GM12878 (cell line): ENCODE measurements at regions not wholly inside any gene's neighbourhood (a gene's known extent, or its start where the extent isn't known, plus 50 kb on each side); places are given as distances from the start of the nearest gene placed in this dataset.

ENCODE experiments used
- ATAC-seq: fragments of 200-7000 bp; cut with Tn5 transposase; 3 replicates; pipeline ENCODE4 v1.9.1; 2020; ENCODE audit warnings: mild to moderate bottlenecking, moderate library complexity
- BruUV-seq: library from RNA; stranded (reverse); fragments of 400-500 nt; replicated peaks from 2 replicates; lab custom pipeline; 2021; lab: Mats Ljungman, UMichigan
- CTCF ChIA-PET: fragments of 300-600 bp; sonication (Branson Sonifier 250); formaldehyde crosslinking; extraction: SDS; loops from one replicate; lab custom pipeline; 2021; ENCODE audit warnings: inconsistent platforms; lab: Yijun Ruan, JAX
- POLR2A ChIA-PET: fragments of 350-600 bp; formaldehyde crosslinking; extraction: SDS; loops from one replicate; lab custom pipeline; 2021; ENCODE audit warnings: inconsistent platforms; lab: Charles Lee
- RAD21 ChIA-PET: fragments of 300-600 bp; sonication (Branson Sonifier 250); formaldehyde crosslinking; loops from one replicate; lab custom pipeline; 2023; ENCODE audit warnings: antibody characterized with exemption; ENCODE audit not compliant: unreplicated experiment; lab: Charles Lee
- SMC1A ChIA-PET: fragments of 300-600 bp; sonication (Branson Sonifier 250); formaldehyde crosslinking; loops from one replicate; lab custom pipeline; 2023; ENCODE audit not compliant: unreplicated experiment, uncharacterized antibody; lab: Charles Lee
- DNase-seq: peaks from one replicate; pipeline ENCODE4 v3.0.0-alpha.2; 2011; ENCODE audit warnings: low read depth, low spot score
- FAIRE-seq: peaks from 3 replicates; lab custom pipeline; 2011; peaks lifted over from hg19 to GRCh38; lab: Jason Lieb, UNC
- H2AFZ ChIP-seq: 2 replicates; pipeline ENCODE4 v1.6.0; 2011; ENCODE audit warnings: low read depth, low read length, control low read depth; ENCODE audit not compliant: control insufficient read depth
- H3K27ac ChIP-seq: 2 replicates; pipeline ENCODE4 v1.5.1; 2011; ENCODE audit warnings: control low read depth; ENCODE audit not compliant: control insufficient read depth, insufficient read depth
- H3K27me3 ChIP-seq, 2 experiments: replicated peaks in 1 of 2; 2 replicates each; pipeline versions ENCODE4 v1.6.0 to v1.6.1; 2011; ENCODE audit warnings: low read length in 1 of 2; ENCODE audit not compliant: control insufficient read depth in 2 of 2, insufficient read depth in 2 of 2
- H3K36me3 ChIP-seq, 2 experiments: 2 replicates each; pipeline ENCODE4 v1.5.1; 2011; ENCODE audit warnings: low read length in 1 of 2; ENCODE audit not compliant: control insufficient read depth in 2 of 2, insufficient read depth in 2 of 2
- H3K4me1 ChIP-seq: 2 replicates; pipeline ENCODE4 v1.6.1; 2011; ENCODE audit warnings: mild to moderate bottlenecking, low read length, moderate library complexity, mixed read lengths; ENCODE audit not compliant: control insufficient read depth, insufficient read depth
- H3K4me2 ChIP-seq: 2 replicates; pipeline ENCODE4 v1.6.0; 2011; ENCODE audit warnings: control low read depth; ENCODE audit not compliant: control insufficient read depth, insufficient read depth
- H3K4me3 ChIP-seq: fragments of 200-600 bp; sonication (generic); 2 replicates; pipeline ENCODE4 v1.5.1; 2016
- H3K79me2 ChIP-seq: 2 replicates; pipeline ENCODE4 v1.6.0; 2011; ENCODE audit warnings: low read length; ENCODE audit not compliant: control insufficient read depth, insufficient read depth
- H3K9ac ChIP-seq: 2 replicates; pipeline ENCODE4 v1.8.0; 2011; ENCODE audit warnings: low read length, control low read depth, mixed read lengths; ENCODE audit not compliant: control insufficient read depth, insufficient read depth
- H3K9me3 ChIP-seq: replicated peaks from 3 replicates; pipeline ENCODE4 v1.5.1; 2011; ENCODE audit warnings: mild to moderate bottlenecking, low read length; ENCODE audit not compliant: control insufficient read depth, insufficient read depth
- H4K20me1 ChIP-seq: 2 replicates; pipeline ENCODE4 v1.6.0; 2011; ENCODE audit not compliant: control insufficient read depth, insufficient read depth
- BCL3 ChIP-seq: IDR thresholded peaks from 2 replicates; pipeline ENCODE4 v1.6.1; 2011; ENCODE audit warnings: borderline replicate concordance, low read depth, mild to moderate bottlenecking, moderate library complexity, low read length; ENCODE audit not compliant: insufficient read depth, poor library complexity, severe bottlenecking
- CBX5 ChIP-seq: sonication (generic); IDR thresholded peaks from 2 replicates; pipeline ENCODE4 v1.6.1; 2016; ENCODE audit warnings: low read depth, moderate library complexity, mild to moderate bottlenecking, inconsistent platforms
- CREB1 ChIP-seq: IDR thresholded peaks from 2 replicates; pipeline ENCODE4 v1.6.1; 2012; ENCODE audit warnings: low read depth, mild to moderate bottlenecking, inconsistent platforms
- HCFC1 ChIP-seq: fragments of 150-350 bp; IDR thresholded peaks from 2 replicates; pipeline ENCODE4 v1.6.1; 2014; ENCODE audit warnings: low read length
- IKZF2 ChIP-seq, 2 experiments: fragments of 450-650 bp; IDR thresholded peaks; 2 replicates each; pipeline ENCODE4 v1.6.1; 2017; ENCODE audit warnings: mild to moderate bottlenecking in 2 of 2, moderate library complexity in 2 of 2
- KDM1A ChIP-seq: fragments of 200-600 bp; sonication (generic); IDR thresholded peaks from 2 replicates; pipeline ENCODE4 v1.6.1; 2016; ENCODE audit warnings: borderline replicate concordance
- MTA2 ChIP-seq: fragments of 450-650 bp; IDR thresholded peaks from 2 replicates; pipeline ENCODE4 v1.6.1; 2016; ENCODE audit warnings: low read depth, mild to moderate bottlenecking, moderate library complexity
- NBN ChIP-seq: fragments of 450-650 bp; IDR thresholded peaks from 2 replicates; pipeline ENCODE4 v1.6.1; 2016
- NFYB ChIP-seq: IDR thresholded peaks from 2 replicates; pipeline ENCODE4 v1.6.1; 2011; ENCODE audit warnings: low read depth, mild to moderate bottlenecking, low read length, improper control_type of control experiment, moderate library complexity; ENCODE audit not compliant: insufficient read depth
- PML ChIP-seq: IDR thresholded peaks from 2 replicates; pipeline ENCODE4 v1.6.1; 2012; ENCODE audit warnings: low read length, inconsistent platforms
- REST ChIP-seq: IDR thresholded peaks from 2 replicates; pipeline ENCODE4 v1.6.1; 2012; ENCODE audit warnings: mild to moderate bottlenecking, low read depth, low read length
- SIX5 ChIP-seq: IDR thresholded peaks from 2 replicates; pipeline ENCODE4 v1.6.1; 2011; ENCODE audit warnings: mild to moderate bottlenecking, low read depth, low read length, moderate library complexity; ENCODE audit not compliant: severe bottlenecking
- TCF7 ChIP-seq: IDR thresholded peaks from 2 replicates; pipeline ENCODE4 v1.6.1; 2014; ENCODE audit warnings: antibody characterized with exemption, borderline replicate concordance
- WGBS: methylation state at CpG from one replicate; pipeline ENCODE4 v1.1.6; 2016; ENCODE audit warnings: low lambda C conversion rate; ENCODE audit not compliant: insufficient replicate concordance, insufficient coverage; ENCODE audit errors: missing lambda C conversion rate; 5-methylcytosine and 5-hydroxymethylcytosine counted together
- in situ Hi-C: fragments of 300-500 bp; cut with MboI; formaldehyde crosslinking; loops from 9 replicates; pipeline ENCODE4 v1.14.3; 2018; ENCODE audit warnings: mixed read lengths
- intact Hi-C: fragments of 100-400 bp; cut with micrococcal nuclease; formaldehyde crosslinking; loops from one replicate; pipeline ENCODE4 v1.14.2; 2022; ENCODE audit not compliant: unreplicated experiment

- no peaks in the 10 kb centered on the region for H3K4me1 ChIP-seq
- SMC1A ChIA-PET: no interaction called here
- CTCF ChIA-PET: no interaction called here
- H3K4me2 ChIP-seq: no peak overlapping the region
- WGBS: 44% methylated on average over 11 of the region's 11 CpGs
- FAIRE-seq (no peak), DNase-seq (no peak), ATAC-seq (no peak)
- no peak overlapping the region for H2AFZ ChIP-seq
- POLR2A ChIA-PET: no interaction called here
- H3K9ac ChIP-seq: no peak overlapping the region
- in situ Hi-C loops: no loop called here
- BruUV-seq: no TSS peak
- no peak overlapping the region for H3K27ac ChIP-seq
- no peaks in the 10 kb centered on the region for H3K9me3 ChIP-seq
- intact Hi-C loops: no loop called here
- H3K79me2 ChIP-seq: no peaks in the 10 kb centered on the region
- TF ChIP-seq SIX5: no peak
- RAD21 ChIA-PET: no interaction called here
- H3K36me3 ChIP-seq: no peaks in the 10 kb centered on the region
- H4K20me1 ChIP-seq: no peaks in the 10 kb centered on the region
- H3K4me3 ChIP-seq: no peak overlapping the region
- peaks cover 0 to 1% of the 10 kb centered on the region in 2 experiments; a peak in 1 of 4 replicates for H3K27me3 ChIP-seq
These were observed 256.6 kb downstream of the RPS24 start for GRCh38 chr10:78290131-78290750.

GRCh38 chr10:78291722-78292121, 258.1 kb downstream of the RPS24 start:
- DNase-seq (no peak), FAIRE-seq (no peak), ATAC-seq (no peak)
- ChIA-PET POLR2A (interaction anchor here (0.6 to 0.7 kb wide), 2 partner anchors 21 to 272 kb away, joined by 3 read pairs; no protein-coding TSS in a partner anchor), CTCF (interaction anchor here (1.0 kb wide), 1 partner anchor 257 kb away, joined by 3 read pairs; no protein-coding TSS in a partner anchor), SMC1A (interaction anchor here (0.7 to 0.9 kb wide), 2 partner anchors 11 to 70 kb away, joined by 4 read pairs; no protein-coding TSS in a partner anchor), RAD21 (no interaction called here)
- Histone ChIP-seq H3K27me3 (peaks cover 0 to 1% of the 10 kb centered on the region in 2 experiments; a peak in 1 of 4 replicates), H3K4me3 (no peak overlapping the region), H3K79me2 (no peaks in the 10 kb centered on the region), H3K36me3 (no peaks in the 10 kb centered on the region), H2AFZ (no peak overlapping the region), H4K20me1 (no peaks in the 10 kb centered on the region), H3K4me1 (no peaks in the 10 kb centered on the region), H3K9ac (no peak overlapping the region), H3K27ac (no peak overlapping the region), H3K4me2 (no peak overlapping the region), H3K9me3 (no peaks in the 10 kb centered on the region)
- TF ChIP-seq CBX5: no peak
- TF ChIP-seq BCL3: no peak
- no peak for TF ChIP-seq IKZF2 (IDR thresholded peaks at IDR 0.05)
- TF ChIP-seq MTA2: no peak
- no peak for TF ChIP-seq CREB1
- TF ChIP-seq PML: no peak
- no peak for TF ChIP-seq NBN
- TF ChIP-seq KDM1A: no peak
- TF ChIP-seq TCF7: no peak
- no peak for TF ChIP-seq REST
- no peak for TF ChIP-seq NFYB
- TF ChIP-seq HCFC1: no peak
- in situ Hi-C loops (no loop called here), intact Hi-C loops (no loop called here)
- BruUV-seq: no TSS peak
- 7% methylated on average over 2 of the region's 2 CpGs for WGBS
